Esophagus muscularis mucosa (tissue), 3 donors: ENCODE measurements at regions not wholly inside any gene's neighbourhood (a gene's known extent, or its start where the extent isn't known, plus 50 kb on each side); places are given as distances from the start of the nearest gene placed in this dataset.
"Not testable (repeated sequence)": the region's sequence is repeated elsewhere in the genome, so short reads cannot be mapped to it uniquely, and the experiment has no call there.

ENCODE experiments used
- POLR2A ChIP-seq: fragments of 450-650 bp; IDR thresholded peaks from one replicate; pipeline ENCODE4 v1.6.1; 2017; ENCODE audit warnings: antibody characterized with exemption, moderate library complexity, mild to moderate bottlenecking, low read depth
- TF ChIP-seq, protein P1 (sequence below), 3 experiments: fragments of 200-600 bp in 2 of 3; fragments of 450-650 bp in 1 of 3; sonication (generic) in 2 of 3; IDR thresholded peaks; one replicate each; pipeline ENCODE4 v1.5.1; 2017 to 2019; ENCODE audit warnings: antibody characterized with exemption in 3 of 3, mild to moderate bottlenecking in 2 of 3, moderate library complexity in 1 of 3

DNA sequence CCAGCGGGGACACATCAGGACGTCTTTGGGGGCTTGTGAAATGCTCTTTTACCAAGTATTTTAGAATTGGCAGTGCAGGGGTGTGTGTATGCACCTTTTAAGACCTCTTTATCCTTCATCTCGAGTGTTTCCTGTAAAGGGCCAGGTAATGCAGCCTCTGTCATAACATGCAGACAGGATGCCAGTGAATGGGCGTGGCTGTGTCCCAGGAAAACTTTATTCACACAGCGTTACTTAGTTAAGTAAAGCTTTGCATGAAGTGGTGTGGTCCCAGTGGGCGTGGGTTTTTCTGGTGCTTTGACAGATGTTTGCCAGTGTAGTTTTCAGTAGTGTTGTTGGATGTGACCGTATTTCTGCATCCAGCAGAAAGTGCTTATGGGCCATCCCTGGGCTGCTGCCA, 70.3 kb upstream of the FAN1 start:
- TF ChIP-seq, protein P1, sequence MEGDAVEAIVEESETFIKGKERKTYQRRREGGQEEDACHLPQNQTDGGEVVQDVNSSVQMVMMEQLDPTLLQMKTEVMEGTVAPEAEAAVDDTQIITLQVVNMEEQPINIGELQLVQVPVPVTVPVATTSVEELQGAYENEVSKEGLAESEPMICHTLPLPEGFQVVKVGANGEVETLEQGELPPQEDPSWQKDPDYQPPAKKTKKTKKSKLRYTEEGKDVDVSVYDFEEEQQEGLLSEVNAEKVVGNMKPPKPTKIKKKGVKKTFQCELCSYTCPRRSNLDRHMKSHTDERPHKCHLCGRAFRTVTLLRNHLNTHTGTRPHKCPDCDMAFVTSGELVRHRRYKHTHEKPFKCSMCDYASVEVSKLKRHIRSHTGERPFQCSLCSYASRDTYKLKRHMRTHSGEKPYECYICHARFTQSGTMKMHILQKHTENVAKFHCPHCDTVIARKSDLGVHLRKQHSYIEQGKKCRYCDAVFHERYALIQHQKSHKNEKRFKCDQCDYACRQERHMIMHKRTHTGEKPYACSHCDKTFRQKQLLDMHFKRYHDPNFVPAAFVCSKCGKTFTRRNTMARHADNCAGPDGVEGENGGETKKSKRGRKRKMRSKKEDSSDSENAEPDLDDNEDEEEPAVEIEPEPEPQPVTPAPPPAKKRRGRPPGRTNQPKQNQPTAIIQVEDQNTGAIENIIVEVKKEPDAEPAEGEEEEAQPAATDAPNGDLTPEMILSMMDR (IDR thresholded peaks at IDR 0.05) = not testable (repeated sequence)
- TF ChIP-seq POLR2A = not testable (repeated sequence)
